Pancreas (tissue), 10 donors: ENCODE measurements at regions not wholly inside any gene's neighbourhood (a gene's known extent, or its start where the extent isn't known, plus 50 kb on each side); places are given as distances from the start of the nearest gene placed in this dataset.
A peak's percentile ranks its signal among the peaks of the same experiment; 100 is the strongest.

Source experiments
- ATAC-seq, 4 donors: fragments of 200-7000 bp; cut with Tn5 transposase; one replicate each; pipeline versions ENCODE4 v1.8.0 to v1.9.1; 2020; ENCODE audit warnings: mild to moderate bottlenecking in 4 of 4, moderate library complexity in 4 of 4
- DNase-seq, 6 donors: peaks; one replicate each; pipeline ENCODE4 v3.0.0-alpha.2; 2020
- FAIRE-seq: peaks from 2 replicates; lab custom pipeline; 2012; peaks lifted over from hg19 to GRCh38; lab: Jason Lieb, UNC
- H3K27ac ChIP-seq, 4 donors: fragments of 200-600 bp; sonication (generic); 1 replicate in 3 of 4; 2 replicates in 1 of 4; pipeline versions ENCODE4 v1.5.0 to v1.8.0; 2020
- H3K27me3 ChIP-seq, 4 donors: fragments of 200-600 bp; one replicate each; pipeline ENCODE4 v1.8.0; 2021
- H3K36me3 ChIP-seq, 3 donors: fragments of 200-600 bp; sonication (generic) in 1 of 3; one replicate each; pipeline versions ENCODE4 v1.5.0 to v1.8.0; 2020 to 2021
- H3K4me1 ChIP-seq, 3 donors: fragments of 200-600 bp; one replicate each; pipeline ENCODE4 v1.8.0; 2021
- H3K4me3 ChIP-seq, 4 donors: fragments of 200-600 bp; sonication (generic) in 2 of 4; one replicate each; pipeline versions ENCODE4 v1.5.0 to v1.8.0; 2020 to 2021
- H3K9me3 ChIP-seq, 4 donors: fragments of 200-600 bp; one replicate each; pipeline ENCODE4 v1.8.0; 2021
- WGBS, 2 donors: extraction: QIAGEN DNeasy Blood & Tissue Kit; methylation state at CpG; one replicate each; pipeline ENCODE4 v1.1.7; 2013; 5-methylcytosine and 5-hydroxymethylcytosine counted together
- intact Hi-C, 3 donors: fragments of 100-400 bp; cut with DNase I; formaldehyde crosslinking; loops; one replicate each; pipeline versions ENCODE4 v1.11.1 to v1.14.2; 2022
- TF ChIP-seq, protein P1 (sequence below), 4 donors: fragments of 200-600 bp; sonication (generic) in 3 of 4; IDR thresholded peaks; one replicate each; pipeline versions ENCODE4 v1.5.0 to v1.8.0; 2021; ENCODE audit warnings: antibody characterized with exemption in 4 of 4
- donor health status: healthy with polysubstance abuse.
- donor health status: DM: no; HTN: no; CAD: no; lungs with moderate emphysema.
- donor health status: DM: no; HTN: no; CAD: no.
- donor health status: control.
- donor health status: control.
- donor health status: Bipolar disorder and iron deficiency.
- donor health status: DM: yes; HTN: yes; CAD: no.
- donor health status: DM: no; HTN: no; CAD: no.
- donor health status: DM: no; HTN: no; CAD: no.
- donor health status: DM: yes; HTN: yes; CAD: no.

DNA sequence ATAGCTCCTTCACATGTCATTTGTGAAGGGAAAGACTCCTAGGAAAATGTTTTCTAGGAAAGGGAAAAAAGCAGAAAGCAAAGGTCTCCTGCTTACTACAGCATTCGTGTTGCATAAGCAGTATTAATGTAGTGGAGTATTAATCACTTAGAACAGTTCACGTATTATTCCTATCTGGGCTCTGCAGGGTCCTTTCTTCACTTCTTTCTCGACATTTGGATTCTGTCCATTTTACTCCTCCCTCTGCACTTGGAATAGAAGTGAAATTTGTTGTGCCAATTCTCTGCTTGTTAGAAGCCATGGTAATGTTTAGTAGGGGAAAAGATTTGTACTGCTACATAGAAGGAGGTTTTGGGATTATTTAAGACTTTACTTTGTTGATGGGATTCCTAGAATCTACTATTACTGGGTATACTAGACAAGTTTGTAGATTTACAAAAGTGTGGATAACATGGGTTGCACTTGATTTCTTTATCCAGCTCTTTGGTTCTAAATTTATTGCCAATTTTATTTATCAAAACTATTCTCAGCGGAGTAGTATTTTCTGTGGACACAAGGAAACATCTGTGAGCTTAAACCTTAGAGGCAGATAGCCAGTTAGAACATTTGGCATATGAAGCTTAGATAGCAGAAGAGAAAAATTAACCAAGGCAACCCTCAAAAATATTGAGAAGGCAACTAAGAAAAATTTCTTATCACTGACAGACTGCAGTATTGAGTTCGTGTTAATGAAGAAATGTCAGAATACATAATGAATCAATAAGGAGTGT is 108.4 kb upstream of the ESR1 start:
- TF ChIP-seq, protein P1, sequence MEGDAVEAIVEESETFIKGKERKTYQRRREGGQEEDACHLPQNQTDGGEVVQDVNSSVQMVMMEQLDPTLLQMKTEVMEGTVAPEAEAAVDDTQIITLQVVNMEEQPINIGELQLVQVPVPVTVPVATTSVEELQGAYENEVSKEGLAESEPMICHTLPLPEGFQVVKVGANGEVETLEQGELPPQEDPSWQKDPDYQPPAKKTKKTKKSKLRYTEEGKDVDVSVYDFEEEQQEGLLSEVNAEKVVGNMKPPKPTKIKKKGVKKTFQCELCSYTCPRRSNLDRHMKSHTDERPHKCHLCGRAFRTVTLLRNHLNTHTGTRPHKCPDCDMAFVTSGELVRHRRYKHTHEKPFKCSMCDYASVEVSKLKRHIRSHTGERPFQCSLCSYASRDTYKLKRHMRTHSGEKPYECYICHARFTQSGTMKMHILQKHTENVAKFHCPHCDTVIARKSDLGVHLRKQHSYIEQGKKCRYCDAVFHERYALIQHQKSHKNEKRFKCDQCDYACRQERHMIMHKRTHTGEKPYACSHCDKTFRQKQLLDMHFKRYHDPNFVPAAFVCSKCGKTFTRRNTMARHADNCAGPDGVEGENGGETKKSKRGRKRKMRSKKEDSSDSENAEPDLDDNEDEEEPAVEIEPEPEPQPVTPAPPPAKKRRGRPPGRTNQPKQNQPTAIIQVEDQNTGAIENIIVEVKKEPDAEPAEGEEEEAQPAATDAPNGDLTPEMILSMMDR (IDR thresholded peaks at IDR 0.05), result no peak
- no peak overlapping the region for H3K4me3 ChIP-seq
- no peak for DNase-seq
- H3K9me3 ChIP-seq, result no peaks in the 10 kb centered on the region
- no peaks in the 10 kb centered on the region for H3K27me3 ChIP-seq
- H3K4me1 ChIP-seq, result no peaks in the 10 kb centered on the region
- H3K27ac ChIP-seq, result no peak overlapping the region
- intact Hi-C loops, result no loop called here
- no peak for ATAC-seq
- H3K36me3 ChIP-seq, result no peaks in the 10 kb centered on the region
- 40 to 41% methylated on average over 5 of the region's 5 CpGs for WGBS, 2 donors
- no peak for FAIRE-seq

DNA sequence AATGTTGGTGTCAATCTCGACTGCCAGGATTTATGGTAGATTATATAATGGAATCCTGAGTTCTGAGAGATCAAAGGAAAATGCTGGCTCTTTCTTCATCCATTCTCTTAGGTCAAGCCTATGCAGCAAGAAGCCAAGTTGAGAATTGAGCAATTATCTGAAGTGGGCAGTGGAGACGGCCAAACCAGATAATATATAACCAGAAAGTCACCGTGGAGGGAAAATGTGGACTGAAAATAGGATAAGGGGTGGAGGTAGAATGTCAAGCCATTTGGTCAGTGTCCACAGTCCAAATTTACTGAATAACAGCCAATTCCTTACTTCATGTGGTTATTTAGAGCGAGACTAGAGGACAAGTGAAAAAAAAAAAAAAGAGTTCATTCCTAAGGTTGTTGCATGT is 107.8 kb upstream of the ESR1 start:
- H3K36me3 ChIP-seq, result no peaks in the 10 kb centered on the region
- TF ChIP-seq, protein P1 (IDR thresholded peaks at IDR 0.05), result no peak
- no peak overlapping the region for H3K4me3 ChIP-seq
- intact Hi-C loops, result no loop called here
- WGBS, 2 donors, result 38 to 39% methylated on average over 4 of the region's 4 CpGs
- H3K9me3 ChIP-seq, result no peaks in the 10 kb centered on the region
- no peak overlapping the region for H3K27ac ChIP-seq
- FAIRE-seq (no peak), ATAC-seq (peak in 2 of 4 donors; percentile 28 to 52), DNase-seq (no peak)
- H3K27me3 ChIP-seq, result no peaks in the 10 kb centered on the region
- no peaks in the 10 kb centered on the region for H3K4me1 ChIP-seq

DNA sequence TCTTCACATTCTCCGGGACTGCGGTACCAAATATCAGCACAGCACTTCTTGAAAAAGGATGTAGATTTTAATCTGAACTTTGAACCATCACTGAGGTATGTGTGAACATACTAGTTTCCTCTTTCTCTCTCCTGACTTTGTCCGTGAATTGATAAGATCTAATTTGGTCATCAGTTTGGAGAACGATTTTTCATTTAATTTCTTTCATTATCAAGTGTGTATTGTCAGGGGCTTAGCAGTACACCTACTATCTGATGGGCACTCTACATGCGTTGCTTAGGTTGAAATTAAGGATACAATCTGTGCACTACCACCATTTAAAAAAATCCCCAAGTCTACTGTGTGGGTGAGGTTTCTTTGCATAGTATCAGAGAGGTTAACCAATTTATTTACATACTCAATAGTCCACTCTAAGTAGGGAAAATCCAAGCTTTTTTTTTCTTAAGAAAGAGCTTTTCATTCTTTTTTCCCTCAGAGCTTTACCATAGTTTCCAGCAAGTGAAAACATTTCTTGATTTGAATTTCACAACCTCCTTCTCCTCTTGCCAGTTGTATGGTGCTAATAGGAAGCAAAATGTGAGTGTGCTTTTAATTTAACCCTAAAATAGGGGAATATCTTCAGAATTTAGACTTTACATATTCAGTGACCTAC is 105.4 kb upstream of the ESR1 start:
- intact Hi-C loops, result no loop called here
- DNase-seq (no peak), FAIRE-seq (no peak), ATAC-seq (no peak)
- H3K9me3 ChIP-seq, result no peaks in the 10 kb centered on the region
- TF ChIP-seq, protein P1 (IDR thresholded peaks at IDR 0.05), result no peak
- no peaks in the 10 kb centered on the region for H3K36me3 ChIP-seq
- H3K27me3 ChIP-seq, result no peaks in the 10 kb centered on the region
- H3K27ac ChIP-seq, result no peak overlapping the region
- H3K4me3 ChIP-seq, result no peak overlapping the region
- WGBS, 2 donors, result 58 to 61% methylated on average over 5 of the region's 5 CpGs
- no peaks in the 10 kb centered on the region for H3K4me1 ChIP-seq

DNA sequence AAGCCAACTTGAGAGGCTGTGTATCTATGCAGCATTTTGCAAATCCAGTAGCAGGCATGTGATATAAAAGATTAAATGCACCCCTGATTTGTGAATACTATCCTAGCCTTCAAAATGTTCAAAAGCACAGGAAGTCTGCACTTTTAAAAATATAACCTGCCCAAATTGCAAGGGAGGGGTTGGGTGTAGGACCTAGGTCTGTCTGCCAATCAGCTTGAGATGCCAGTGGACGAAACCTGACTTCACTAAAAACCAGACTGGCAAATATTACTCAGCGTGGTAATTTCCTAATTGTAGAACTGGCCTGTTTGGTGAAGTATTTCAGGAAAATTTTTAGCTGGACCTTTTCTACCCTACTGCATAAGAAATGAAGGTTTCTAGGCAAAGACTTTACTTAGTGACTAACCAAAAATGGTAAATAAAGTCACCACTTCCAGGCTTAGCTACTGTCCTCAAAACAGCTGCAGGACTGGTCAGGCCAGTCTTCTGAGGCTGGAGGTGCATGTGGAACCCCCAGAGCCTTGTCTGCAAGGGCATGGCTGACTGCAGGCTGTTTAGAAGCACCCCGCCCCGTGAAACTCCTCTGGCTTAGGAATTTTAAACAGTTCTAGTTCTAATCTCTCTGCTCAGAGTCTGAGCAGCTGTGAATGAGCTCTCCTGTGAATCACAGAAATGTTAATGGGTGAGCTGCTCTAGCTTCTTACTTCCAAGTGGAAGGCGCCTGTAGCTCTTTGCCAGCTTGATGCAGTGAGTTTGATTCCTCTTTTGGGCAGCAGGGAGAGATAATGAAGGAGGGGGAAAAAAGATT is 104.4 kb upstream of the ESR1 start:
- 48 to 51% methylated on average over 5 of the region's 5 CpGs for WGBS, 2 donors
- H3K27ac ChIP-seq, result no peak overlapping the region

More for the DNA sequence above, 104.4 kb upstream of the ESR1 start:
- no peaks in the 10 kb centered on the region for H3K4me1 ChIP-seq
- H3K27me3 ChIP-seq, result no peaks in the 10 kb centered on the region
- no peak for FAIRE-seq
- DNase-seq, result no peak
- ATAC-seq, result no peak
- intact Hi-C loops, result no loop called here
- no peaks in the 10 kb centered on the region for H3K36me3 ChIP-seq
- TF ChIP-seq, protein P1 (IDR thresholded peaks at IDR 0.05), result no peak
- H3K9me3 ChIP-seq, result no peaks in the 10 kb centered on the region
- H3K4me3 ChIP-seq, result no peak overlapping the region
